ENCODE measurements at regions not wholly inside any gene's neighbourhood (a gene's known extent, or its start where the extent isn't known, plus 50 kb on each side); places are given as distances from the start of the nearest gene placed in this dataset.

DNA sequence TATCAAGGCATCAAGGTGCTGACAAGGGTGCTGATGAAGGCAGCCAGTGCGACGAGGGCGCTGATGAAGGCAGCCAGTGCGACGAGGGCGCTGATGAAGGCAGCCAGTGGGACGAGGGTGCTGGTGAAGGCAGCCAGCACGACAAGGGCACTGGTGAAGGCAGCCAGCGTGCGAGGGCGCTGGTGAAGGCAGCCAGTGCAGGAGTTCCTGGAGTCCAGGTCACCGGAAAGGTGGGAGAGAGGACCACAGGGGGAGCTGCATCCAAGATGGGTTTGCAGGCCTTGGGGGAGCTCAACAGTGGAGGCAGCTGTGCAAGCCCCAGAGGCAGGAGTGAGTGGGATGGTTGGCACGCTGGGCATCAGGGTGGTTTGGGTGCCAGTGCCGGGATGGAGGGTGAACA, 176.3 kb downstream of the TBXT start:
- TF ChIP-seq EZH2 (IDR thresholded peaks at IDR 0.05), result no peak
- TF ChIP-seq POLR2AphosphoS5 (IDR thresholded peaks at IDR 0.05; ENCODE audit: borderline replicate concordance, low read depth, low read length), result no peak

All from SK-N-MC (cell line).